Fibroblast of pulmonary artery (primary cell): ENCODE measurements at regions not wholly inside any gene's neighbourhood (a gene's known extent, or its start where the extent isn't known, plus 50 kb on each side); places are given as distances from the start of the nearest gene placed in this dataset.

Source experiments
- DNase-seq: peaks from one replicate; pipeline ENCODE4 v3.0.0-alpha.2; 2010; ENCODE audit warnings: low read depth
- H3K4me3 ChIP-seq: replicated peaks from 2 replicates; pipeline ENCODE4 v1.5.1; 2011; ENCODE audit warnings: low read depth, mild to moderate bottlenecking, control low read depth, low read length, moderate library complexity
- TF ChIP-seq, protein P1 (sequence below): IDR thresholded peaks from 2 replicates; pipeline ENCODE4 v1.5.1; 2011; ENCODE audit warnings: mild to moderate bottlenecking, control low read depth, low read length, inconsistent platforms; ENCODE audit errors: missing control alignments

DNA sequence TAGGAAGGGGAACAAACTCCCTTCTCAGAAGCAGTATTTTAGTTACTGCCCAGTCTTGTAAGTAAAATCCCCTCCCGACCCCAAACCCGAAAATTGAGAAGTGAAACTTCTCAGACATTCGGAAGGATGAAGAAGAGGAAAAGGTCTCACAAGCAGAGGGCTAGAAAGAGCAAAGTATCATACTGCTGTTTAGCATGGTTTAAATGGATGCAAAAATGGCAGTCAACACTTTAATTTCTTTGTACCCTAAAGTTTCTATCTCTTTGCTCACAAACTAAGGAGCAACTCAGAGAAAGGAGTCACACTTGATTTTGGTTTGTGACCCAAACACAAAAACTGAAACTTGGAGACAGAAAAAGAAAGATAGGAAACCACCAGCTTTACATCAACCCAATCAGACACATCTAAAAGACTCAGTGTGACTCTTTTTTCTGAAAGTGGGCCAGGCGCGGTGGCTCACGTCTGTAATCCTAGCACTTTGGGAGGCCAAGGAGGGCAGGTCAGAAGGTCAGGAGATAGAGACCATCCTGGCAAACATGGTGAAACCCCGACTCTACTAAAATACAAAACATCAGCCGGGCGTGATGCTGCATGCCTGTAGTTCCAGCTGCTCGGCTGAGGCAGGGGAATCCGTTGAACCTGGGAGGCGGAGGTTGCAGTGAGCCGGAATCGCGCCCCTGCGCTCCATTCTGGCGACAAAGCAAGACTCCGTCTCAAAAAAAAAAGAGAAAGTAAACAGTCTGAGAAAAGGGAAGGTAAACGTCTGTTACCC, 63.2 kb upstream of the ATP11B start:
- TF ChIP-seq, protein P1, sequence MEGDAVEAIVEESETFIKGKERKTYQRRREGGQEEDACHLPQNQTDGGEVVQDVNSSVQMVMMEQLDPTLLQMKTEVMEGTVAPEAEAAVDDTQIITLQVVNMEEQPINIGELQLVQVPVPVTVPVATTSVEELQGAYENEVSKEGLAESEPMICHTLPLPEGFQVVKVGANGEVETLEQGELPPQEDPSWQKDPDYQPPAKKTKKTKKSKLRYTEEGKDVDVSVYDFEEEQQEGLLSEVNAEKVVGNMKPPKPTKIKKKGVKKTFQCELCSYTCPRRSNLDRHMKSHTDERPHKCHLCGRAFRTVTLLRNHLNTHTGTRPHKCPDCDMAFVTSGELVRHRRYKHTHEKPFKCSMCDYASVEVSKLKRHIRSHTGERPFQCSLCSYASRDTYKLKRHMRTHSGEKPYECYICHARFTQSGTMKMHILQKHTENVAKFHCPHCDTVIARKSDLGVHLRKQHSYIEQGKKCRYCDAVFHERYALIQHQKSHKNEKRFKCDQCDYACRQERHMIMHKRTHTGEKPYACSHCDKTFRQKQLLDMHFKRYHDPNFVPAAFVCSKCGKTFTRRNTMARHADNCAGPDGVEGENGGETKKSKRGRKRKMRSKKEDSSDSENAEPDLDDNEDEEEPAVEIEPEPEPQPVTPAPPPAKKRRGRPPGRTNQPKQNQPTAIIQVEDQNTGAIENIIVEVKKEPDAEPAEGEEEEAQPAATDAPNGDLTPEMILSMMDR, result no peak
- no peak for DNase-seq
- no peak overlapping the region for H3K4me3 ChIP-seq

DNA sequence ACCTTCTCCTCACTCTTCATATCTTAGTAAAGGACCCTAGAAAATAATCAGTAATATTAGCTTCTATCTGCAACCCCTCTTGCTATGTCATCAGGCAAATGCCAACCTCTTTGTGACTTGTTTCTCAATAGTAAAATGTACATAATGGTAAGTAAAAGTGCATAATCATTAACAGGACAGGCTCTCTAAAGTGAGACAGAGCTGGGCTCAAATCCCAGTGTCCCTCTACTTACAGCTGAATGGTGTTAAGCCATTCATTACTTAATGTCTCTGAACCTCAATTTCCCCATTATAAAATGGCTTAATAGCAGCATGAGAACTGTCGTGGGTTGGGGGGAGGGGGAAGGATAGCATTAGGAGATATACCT, 62.6 kb upstream of the ATP11B start:
- no peak for DNase-seq
- H3K4me3 ChIP-seq, result no peak overlapping the region
- TF ChIP-seq, protein P1, result no peak

DNA sequence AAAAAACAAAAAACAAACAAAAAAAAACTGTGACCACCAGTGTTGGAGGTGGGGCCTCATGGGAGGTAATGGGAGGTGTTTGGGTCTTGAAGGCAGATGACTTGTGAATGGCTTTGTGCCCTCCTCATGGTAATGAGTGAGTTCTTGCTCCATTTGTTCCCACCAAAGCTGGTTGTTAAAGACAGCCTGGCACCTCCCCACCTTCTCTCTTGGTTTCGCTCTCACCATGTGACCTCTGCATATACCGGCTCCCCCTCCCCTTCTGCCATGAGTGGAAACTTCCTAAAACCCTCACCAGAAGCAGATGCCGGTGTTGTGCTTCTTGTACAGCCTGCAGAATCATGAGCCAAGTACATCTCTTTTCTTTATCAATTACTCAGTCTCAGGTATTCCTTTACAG, 61.5 kb upstream of the ATP11B start:
- H3K4me3 ChIP-seq, result no peak overlapping the region
- DNase-seq, result no peak
- TF ChIP-seq, protein P1, result no peak

DNA sequence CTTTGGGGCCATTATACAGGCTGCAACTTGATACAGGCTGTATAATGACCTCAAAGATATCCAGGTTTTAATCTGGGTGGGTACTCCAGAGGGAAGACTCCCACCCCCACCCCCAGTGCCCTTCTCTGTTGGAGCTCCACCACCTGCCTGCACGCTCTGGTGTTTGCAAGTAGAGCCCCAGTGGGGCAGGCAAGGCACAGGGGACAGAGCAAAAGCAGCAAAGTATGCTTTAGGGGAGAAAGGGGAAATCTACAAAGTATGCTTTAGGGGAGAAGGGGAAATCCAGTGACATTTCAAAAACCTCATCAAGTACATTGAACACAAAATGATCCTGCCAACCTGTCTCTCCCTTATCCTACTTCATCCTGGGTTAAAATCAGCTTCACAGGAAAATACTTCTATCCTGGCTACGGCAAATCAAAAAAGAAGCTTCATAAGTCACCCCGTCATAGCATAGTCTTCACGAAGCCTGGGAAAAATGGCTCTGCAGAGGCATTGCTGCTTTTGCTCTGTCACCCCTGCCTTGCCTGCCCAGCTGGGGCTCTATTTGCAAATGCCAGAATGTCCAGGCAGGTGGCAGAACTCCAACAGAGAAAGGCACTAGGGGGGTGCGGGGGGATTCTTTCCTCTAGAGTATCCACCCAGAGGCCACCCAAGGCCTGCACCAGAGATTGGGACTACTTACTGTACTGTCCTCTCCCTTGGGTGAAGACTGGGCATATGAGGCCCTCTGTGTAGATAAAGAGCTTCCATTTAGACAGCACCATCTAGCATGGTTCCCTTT, 60.9 kb upstream of the ATP11B start:
- TF ChIP-seq, protein P1, result no peak
- no peak overlapping the region for H3K4me3 ChIP-seq
- no peak for DNase-seq

DNA sequence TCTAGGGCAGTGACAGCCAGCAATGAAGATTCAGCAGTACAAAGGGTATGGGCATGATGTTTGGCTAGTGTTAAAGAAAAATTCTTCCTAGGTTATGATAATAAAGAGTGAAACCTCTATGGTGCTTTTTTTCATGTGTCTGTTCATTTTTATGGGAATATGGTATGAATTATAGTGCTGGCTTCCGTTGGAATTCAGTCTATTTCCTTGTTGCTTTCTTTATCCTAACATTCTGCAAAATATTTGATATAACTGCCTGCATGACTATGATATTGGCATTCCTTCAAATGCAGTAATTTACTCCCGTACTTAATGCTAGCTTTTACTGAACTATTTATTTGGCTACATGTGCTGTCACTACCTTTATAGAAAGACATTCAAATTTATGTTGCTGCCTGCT, 57.6 kb upstream of the ATP11B start:
- no peak overlapping the region for H3K4me3 ChIP-seq
- TF ChIP-seq, protein P1, result no peak
- peak; percentile 50 for DNase-seq

DNA sequence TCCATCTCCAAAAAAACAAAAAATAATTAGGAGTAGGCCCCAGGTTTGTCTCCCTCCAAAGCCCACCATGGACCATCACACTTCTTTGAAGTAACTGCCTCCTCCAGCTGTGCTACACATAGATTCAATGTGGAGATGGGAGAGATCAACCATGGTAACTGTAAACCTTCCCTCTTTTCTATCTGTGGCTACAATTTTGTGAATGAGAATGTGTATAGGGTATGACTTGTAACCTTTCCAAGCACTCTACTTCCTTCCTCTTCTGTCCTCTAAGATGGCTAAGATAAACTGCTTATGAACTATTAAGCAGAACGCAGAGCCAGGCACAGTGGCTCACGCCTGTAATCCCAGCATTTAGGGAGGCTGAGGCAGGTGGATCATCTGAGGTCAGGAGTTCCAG, 55.5 kb upstream of the ATP11B start:
- DNase-seq, result no peak
- no peak overlapping the region for H3K4me3 ChIP-seq
- TF ChIP-seq, protein P1, result no peak
